ENCODE measurements at regions not wholly inside any gene's neighbourhood (a gene's known extent, or its start where the extent isn't known, plus 50 kb on each side); places are given as distances from the start of the nearest gene placed in this dataset.

GRCh38 chr3:41000471-41000870 is 198.8 kb upstream of the CTNNB1 start:
- DNase-seq, result no peak

DNA sequence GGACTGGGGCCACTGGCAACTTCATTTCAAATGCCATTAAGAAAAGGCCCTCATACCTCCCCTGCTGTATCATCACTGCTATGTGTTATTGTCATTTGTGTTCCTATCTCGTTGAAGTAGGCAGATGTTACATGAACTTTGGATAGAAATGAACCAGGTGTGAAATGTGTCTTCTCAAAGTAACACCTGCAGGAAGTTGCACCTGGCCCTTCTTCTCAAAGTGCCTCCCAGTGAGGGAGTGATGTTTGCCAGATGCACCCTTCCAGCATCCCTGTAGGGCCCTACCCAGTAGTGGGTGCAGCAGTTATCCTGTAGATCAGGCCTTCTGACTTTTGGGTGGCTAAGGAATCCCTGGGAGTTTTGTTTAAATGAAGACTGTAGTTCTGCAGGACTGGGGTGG is 197.7 kb upstream of the CTNNB1 start:
- DNase-seq, result no peak

DNA sequence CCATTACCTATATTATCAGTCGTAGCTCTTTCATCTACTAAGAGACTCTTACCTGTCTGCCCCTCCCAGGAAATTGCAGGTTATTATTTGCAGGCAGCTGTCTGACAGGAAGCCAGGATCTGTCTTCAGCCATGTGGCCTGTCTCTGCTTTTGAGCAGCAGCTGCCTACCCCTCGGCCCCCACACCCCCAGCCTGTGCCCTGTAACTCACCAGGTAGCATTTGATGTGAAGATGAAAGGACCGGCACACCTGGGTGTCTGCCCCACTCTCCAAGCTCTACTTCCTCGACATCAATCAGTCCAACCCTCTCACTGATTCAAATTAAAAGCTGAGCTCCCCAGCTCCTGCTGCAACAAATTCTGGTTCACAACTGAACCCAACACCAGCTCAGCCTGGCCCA is 197.2 kb upstream of the CTNNB1 start:
- DNase-seq, result no peak

- DNase-seq, result no peak
Observed at GRCh38 chr3:41007399-41007798, 191.9 kb upstream of the CTNNB1 start.

- no peak for DNase-seq
Observed at GRCh38 chr3:41011854-41012253, 187.5 kb upstream of the CTNNB1 start.

DNA sequence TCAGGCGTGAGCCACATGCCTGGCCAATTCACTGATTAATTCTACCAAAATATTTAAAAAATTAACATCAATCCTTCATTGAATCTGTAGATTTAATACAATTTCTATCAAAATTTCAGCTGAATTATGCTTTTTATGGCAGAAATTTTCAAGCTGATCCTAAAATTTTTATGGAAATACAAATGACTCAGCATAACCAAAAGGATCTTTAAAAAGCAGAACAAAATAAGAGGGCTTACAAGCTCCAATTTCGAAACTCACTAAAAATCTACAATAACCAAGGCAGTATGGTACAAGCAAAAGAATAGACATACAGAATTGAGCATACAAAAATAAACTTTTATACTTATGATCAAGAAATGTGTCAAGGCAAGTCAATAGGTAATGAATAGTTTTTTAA is 180.4 kb upstream of the CTNNB1 start:
- DNase-seq, result no peak

DNA sequence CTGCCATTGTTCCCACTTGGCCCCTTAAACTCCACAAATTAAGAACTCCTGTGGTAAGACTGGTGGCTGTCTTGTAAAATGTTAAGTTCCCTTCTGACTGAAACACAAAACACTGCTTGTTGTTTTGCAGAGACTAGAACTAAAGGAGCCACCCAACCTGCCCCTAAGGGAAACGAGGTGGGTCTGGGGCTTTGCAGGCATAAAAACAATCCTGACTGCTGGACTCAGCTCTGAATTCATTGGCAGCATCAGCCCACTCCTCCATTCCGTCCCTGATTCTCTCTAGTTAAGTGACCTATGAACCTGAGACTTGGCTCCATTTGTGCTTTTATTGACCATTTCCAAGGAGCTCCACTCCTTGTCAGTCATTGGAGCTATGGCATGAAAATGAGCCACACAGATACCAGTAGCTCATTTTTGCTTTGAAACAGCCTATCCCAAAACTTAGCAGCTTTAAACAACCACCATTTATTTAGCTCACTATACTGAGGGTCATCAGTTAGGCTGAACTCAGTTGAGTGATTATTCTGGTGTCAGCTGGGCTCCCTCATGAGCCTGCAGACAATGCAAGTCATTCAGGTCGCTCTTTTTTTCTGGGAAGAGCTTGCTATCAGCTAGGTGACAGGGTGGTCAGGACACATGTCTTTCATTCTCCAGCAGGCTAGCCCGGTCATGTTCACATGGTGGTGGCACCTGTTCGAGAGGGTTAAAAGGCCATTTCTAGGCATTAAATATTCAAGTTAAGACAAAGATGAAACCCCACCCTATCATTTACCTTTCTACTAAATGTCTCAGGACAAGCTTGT is 175.1 kb upstream of the CTNNB1 start:
- no peak for DNase-seq

DNA sequence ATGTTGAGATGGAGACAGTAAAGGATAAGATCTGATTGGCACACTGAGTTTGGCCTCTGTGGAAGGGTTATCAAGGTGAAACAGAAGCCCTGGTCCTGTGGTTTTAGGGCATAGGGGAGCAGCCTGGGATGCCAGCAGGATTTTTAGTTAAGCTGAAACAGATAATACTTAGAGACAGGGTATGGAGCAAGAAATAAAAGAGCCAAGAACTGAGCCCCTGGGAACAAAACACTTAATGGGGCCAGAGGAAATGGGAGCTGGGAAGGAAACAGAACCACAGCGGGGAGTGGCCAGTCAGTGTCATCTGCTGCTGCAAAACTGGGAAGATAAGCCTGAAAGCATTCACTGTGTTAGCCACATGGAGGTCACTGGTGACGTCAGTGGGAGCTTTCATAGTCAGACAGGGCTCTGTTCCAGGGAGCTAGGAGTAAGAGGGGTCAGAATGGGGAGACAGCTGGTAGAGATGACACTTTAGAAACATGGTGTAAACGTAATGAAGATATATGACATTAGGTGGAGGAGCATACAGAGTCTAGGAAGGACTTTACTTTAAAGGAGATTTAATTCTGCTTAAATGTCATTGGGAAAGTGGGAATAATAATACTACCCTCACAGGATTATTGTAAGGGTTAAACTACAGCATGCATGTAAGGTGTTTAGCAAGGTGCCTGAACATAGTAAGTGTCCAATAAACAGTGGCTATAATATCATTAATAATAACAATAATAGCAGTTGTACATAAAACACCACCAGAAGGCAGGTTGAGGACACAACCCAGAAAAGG is 172.7 kb upstream of the CTNNB1 start:
- DNase-seq, result no peak

GRCh38 chr3:41029356-41029755 is 169.9 kb upstream of the CTNNB1 start:
- DNase-seq, result no peak

DNA sequence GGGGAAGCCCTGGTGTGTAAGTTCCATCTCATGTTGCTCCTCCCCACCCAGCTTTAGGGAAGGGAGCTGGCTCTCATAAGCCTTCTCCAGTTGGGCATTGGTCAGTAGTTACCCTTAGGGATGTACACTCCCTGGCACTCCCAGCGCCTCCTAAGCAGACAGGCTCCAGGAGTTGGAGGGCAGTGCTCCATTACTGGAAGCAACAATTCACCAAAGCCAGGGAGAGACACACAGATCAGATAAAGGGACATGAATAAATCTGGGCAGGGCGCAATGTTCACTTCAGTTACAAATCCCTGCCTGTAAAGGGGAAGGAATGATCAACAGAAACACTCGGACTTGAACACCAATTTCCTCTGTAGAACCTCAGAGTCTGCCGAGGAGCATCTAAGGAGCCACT is 169.1 kb upstream of the CTNNB1 start:
- no peak for DNase-seq

DNA sequence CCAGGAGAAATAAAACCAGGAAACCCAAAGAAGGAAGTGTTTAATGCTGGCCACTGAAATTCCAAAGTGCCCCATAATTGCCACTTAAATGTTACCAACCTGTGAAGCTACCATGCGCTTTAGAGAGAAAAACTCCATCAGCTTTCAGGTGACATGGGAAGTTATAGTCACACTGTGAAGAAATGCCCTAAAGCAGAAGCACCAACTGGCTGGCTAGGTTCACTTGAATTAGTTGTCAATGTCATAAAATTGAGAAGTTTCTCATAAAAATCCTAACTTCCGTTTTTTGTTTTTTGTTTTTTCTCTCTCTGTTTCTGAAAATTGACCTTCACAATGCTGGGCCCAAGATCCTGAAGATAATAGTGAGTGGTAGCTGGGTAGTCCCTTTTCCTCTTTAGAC is 167.9 kb upstream of the CTNNB1 start:
- DNase-seq, result no peak

GRCh38 chr3:41033956-41034519 is 165.3 kb upstream of the CTNNB1 start:
- no peak for DNase-seq

- DNase-seq, result no peak
Observed at GRCh38 chr3:41035456-41036022, 163.8 kb upstream of the CTNNB1 start.

- DNase-seq, result no peak
Observed at GRCh38 chr3:41037651-41038334, 161.5 kb upstream of the CTNNB1 start.

GRCh38 chr3:41040256-41040655 is 159.0 kb upstream of the CTNNB1 start:
- no peak for DNase-seq

DNA sequence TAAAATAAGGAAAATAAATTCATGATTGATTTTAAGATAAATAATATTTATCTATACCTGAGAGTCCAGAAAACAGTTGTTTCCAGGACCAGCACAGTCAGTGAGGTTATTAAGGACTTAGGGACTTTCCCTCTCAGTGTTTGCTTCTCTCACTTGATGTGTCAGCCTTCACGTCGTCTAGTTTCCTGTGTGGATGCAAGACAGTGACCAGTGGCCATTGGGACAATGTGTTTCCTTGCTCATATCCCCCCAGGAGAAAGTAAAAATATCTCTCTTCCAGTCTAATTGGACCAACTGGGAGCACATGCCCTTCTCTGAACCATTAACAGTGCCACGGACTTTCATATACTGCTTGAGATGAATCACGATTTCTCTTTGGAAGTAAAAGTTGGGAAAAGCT is 157.8 kb upstream of the CTNNB1 start:
- DNase-seq, result no peak

DNA sequence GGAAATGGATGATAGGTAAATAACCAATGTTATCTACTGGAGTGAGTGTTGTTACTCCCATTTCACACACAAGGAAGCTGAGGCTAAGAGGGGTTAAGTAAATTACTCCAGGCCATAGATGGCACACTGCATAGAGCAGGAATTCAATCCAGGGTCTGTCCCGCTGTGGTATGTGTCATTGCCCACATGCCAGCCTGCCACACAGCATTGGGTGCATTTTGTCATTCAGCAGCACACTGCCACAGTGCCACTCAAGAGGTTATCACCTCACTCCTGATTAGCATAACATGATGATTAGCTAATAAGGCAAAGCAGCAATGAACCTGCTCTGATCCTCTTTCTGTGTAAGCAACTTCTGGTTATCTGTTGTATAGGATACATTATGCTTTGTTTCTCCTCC is 157.4 kb upstream of the CTNNB1 start:
- no peak for DNase-seq

- DNase-seq, result no peak
Observed at GRCh38 chr3:41044523-41044922, 154.8 kb upstream of the CTNNB1 start.

DNA sequence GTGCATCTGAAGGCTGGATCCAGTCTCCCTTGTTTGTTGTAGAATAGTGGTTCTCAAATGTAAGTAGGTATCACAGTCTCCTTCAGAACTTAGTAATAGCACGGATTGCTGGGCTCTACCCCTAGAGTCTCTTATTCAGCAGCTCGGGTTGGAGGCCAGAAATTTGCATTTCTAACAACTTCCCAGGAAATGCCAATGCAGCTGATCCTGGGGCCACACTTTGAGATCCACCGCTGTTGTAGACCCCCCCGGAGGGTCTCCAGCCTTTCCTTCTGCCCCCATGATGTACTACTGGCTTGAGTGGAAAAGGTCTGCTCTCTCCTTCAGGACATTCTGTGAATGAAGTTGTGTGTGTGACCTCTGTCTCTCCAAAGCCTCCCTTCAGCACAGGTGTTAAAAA is 153.8 kb upstream of the CTNNB1 start:
- no peak for DNase-seq

- no peak for DNase-seq
Observed at GRCh38 chr3:41050144-41050543, 149.2 kb upstream of the CTNNB1 start.

DNA sequence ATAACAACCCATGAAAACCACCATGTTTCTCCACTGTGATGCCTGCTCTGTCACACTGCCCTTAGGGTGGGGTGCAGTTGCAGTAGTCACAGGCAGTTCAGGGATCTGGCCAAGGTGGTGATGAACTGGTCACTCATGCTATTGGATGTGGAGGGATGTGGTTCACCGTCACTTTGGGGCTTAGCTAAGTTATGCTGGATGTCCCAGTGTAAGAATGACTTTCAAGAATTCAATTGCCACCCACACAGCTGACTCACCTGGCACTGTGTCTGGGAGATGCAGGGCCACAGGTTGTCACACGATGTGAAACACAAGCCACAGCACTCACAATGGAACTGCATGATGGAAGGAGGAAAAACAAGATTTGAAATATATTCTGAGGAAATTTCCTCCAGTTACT is 146.1 kb upstream of the CTNNB1 start:
- DNase-seq, result no peak

- no peak for DNase-seq
Observed at GRCh38 chr3:41060106-41060505, 139.2 kb upstream of the CTNNB1 start.

GRCh38 chr3:41064070-41064469 is 135.2 kb upstream of the CTNNB1 start:
- no peak for DNase-seq

All from CD4-positive, alpha-beta T cell treated with Interleukin-17A for 1 hour (primary cell).